ENCODE measurements at regions not wholly inside any gene's neighbourhood (a gene's known extent, or its start where the extent isn't known, plus 50 kb on each side); places are given as distances from the start of the nearest gene placed in this dataset.
"Not testable (repeated sequence)": the region's sequence is repeated elsewhere in the genome, so short reads cannot be mapped to it uniquely, and the experiment has no call there.

- TF ChIP-seq POLR2AphosphoS5, EP300 (IDR thresholded peaks at IDR 0.05): not testable (repeated sequence)
- TF ChIP-seq, protein P1, sequence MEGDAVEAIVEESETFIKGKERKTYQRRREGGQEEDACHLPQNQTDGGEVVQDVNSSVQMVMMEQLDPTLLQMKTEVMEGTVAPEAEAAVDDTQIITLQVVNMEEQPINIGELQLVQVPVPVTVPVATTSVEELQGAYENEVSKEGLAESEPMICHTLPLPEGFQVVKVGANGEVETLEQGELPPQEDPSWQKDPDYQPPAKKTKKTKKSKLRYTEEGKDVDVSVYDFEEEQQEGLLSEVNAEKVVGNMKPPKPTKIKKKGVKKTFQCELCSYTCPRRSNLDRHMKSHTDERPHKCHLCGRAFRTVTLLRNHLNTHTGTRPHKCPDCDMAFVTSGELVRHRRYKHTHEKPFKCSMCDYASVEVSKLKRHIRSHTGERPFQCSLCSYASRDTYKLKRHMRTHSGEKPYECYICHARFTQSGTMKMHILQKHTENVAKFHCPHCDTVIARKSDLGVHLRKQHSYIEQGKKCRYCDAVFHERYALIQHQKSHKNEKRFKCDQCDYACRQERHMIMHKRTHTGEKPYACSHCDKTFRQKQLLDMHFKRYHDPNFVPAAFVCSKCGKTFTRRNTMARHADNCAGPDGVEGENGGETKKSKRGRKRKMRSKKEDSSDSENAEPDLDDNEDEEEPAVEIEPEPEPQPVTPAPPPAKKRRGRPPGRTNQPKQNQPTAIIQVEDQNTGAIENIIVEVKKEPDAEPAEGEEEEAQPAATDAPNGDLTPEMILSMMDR (IDR thresholded peaks at IDR 0.05) = not testable (repeated sequence)
Measured at GRCh38 chr2:194787071-194787470, 870.0 kb upstream of the SLC39A10 start.

Measured in sigmoid colon (tissue), 4 donors.